ENCODE measurements at regions not wholly inside any gene's neighbourhood (a gene's known extent, or its start where the extent isn't known, plus 50 kb on each side); places are given as distances from the start of the nearest gene placed in this dataset.

DNA sequence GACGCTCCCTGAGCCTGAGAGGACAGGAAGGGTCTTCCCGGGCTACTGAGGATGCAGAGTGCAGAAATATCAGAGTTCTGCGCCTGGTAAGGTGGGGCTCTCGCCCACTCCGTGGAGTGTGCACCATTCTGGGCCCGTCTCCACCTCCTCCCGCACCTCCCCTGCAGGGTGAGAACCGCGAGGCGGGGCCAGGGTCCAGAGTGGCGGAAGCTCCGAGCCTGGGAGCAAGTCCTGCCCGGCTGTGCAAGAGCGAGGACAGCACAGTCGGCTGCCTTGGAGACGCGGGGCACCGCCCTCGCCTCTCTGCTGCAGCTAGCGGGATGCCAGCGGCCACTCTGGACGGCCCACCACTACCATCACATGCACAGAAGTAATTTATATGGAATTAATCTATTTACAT is 2304.4 kb downstream of the PCDH9 start:
- ChIA-PET CTCF (no interaction called here), POLR2A (no interaction called here)
- DNase-seq (ENCODE audit: low read depth, low spot score), result no peak
- TF ChIP-seq, protein P1, sequence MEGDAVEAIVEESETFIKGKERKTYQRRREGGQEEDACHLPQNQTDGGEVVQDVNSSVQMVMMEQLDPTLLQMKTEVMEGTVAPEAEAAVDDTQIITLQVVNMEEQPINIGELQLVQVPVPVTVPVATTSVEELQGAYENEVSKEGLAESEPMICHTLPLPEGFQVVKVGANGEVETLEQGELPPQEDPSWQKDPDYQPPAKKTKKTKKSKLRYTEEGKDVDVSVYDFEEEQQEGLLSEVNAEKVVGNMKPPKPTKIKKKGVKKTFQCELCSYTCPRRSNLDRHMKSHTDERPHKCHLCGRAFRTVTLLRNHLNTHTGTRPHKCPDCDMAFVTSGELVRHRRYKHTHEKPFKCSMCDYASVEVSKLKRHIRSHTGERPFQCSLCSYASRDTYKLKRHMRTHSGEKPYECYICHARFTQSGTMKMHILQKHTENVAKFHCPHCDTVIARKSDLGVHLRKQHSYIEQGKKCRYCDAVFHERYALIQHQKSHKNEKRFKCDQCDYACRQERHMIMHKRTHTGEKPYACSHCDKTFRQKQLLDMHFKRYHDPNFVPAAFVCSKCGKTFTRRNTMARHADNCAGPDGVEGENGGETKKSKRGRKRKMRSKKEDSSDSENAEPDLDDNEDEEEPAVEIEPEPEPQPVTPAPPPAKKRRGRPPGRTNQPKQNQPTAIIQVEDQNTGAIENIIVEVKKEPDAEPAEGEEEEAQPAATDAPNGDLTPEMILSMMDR (IDR thresholded peaks at IDR 0.05; ENCODE audit: insufficient read depth, low read length, missing control alignments), result no peak
- H3K4me3 ChIP-seq (ENCODE audit: low read depth, low read length), result no peak overlapping the region

DNA sequence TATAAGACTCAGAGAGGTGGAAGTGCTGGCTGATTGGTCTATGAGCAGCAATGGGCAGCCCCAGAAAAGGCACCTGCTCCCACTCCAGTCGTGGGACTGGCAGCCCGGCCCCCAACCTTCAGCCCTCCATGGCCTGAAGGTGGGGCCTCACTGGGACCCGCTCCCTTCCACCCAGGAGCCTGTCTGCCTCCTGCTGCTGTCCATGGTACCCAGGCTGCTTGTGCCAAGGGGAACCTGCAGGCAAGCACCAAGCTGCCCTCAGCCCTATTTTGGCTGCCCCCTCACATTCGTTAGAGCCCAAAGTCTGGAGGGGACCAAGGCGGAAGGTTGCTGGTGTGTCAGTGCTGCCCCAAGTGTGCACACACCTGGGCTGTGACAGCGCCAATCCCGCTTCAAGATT is 2304.9 kb downstream of the PCDH9 start:
- ChIA-PET POLR2A (no interaction called here), CTCF (interaction anchor here (1.0 kb wide), 1 partner anchor 13 kb away, joined by 3 read pairs; no protein-coding TSS in a partner anchor)
- no peak for DNase-seq (ENCODE audit: low read depth, low spot score)
- TF ChIP-seq, protein P1 (IDR thresholded peaks at IDR 0.05; ENCODE audit: insufficient read depth, low read length, missing control alignments), result no peak
- no peak overlapping the region for H3K4me3 ChIP-seq (ENCODE audit: low read depth, low read length)

DNA sequence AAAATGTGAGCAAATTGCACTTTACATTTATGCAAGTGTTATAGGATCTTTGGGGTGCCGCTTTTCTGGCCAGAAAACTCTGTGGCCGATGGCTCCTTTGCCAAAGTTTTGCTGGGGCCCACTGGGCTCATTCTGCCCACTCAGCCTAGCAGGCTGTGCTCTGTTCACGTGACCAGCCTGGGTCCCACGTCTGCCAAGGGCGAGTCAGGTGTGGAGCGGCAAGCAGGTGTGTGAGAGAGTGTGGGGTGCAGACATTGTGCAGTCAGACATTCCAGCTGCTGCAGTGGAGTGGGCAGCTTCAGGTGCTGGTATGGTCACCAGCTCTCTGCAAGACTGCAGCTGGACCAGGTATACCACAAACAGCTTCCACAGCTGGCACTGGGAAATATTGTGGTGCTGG is 2305.7 kb downstream of the PCDH9 start:
- DNase-seq (ENCODE audit: low read depth, low spot score), result no peak
- no peak overlapping the region for H3K4me3 ChIP-seq (ENCODE audit: low read depth, low read length)
- CTCF ChIA-PET, result interaction anchor here (1.0 kb wide), 1 partner anchor 12 kb away, joined by 3 read pairs; no protein-coding TSS in a partner anchor
- POLR2A ChIA-PET, result no interaction called here
- TF ChIP-seq, protein P1 (IDR thresholded peaks at IDR 0.05; ENCODE audit: insufficient read depth, low read length, missing control alignments), result no peak

DNA sequence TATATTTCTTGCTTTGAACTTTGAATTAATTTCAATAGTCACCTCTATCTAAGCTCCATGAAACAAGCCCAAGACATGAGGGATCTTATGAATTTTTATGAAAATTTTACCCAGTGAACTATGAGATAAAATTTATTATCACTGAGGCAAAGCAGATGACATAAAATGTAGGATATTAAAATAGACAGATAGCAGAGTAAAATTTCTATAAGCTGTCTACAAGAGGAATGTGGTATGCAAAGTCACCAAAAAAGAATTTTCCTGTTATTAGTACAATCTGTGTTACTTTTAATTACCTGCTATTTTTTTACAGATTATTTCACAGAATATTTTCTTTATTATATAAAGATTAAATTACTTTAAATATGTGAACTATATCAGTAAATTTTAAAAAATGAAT is 2312.6 kb downstream of the PCDH9 start:
- TF ChIP-seq, protein P1 (IDR thresholded peaks at IDR 0.05; ENCODE audit: insufficient read depth, low read length, missing control alignments), result no peak
- POLR2A ChIA-PET, result no interaction called here
- DNase-seq (ENCODE audit: low read depth, low spot score), result no peak
- no peak overlapping the region for H3K4me3 ChIP-seq (ENCODE audit: low read depth, low read length)
- CTCF ChIA-PET, result no interaction called here

DNA sequence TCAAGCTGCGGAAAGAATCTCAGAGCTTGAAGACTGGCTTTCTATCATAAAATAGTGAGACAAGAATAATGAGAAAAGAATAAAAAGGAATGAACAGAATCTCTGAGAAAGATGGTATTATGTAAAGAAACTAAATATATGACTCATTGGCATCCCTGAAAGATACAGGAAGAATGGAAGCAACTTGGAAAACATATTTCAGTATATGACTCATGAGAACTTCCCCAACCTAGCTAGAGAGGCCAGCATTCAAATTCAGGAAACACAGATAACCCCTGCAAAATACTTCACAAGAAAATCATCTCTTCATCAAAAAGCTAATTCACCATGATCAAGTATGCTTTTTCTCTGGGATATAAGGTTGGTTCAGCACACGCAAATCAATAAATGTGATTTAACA is 2318.0 kb downstream of the PCDH9 start:
- ChIA-PET POLR2A (no interaction called here), CTCF (interaction anchor here (1.5 kb wide), 1 partner anchor 13 kb away, joined by 3 read pairs; no protein-coding TSS in a partner anchor)
- no peak overlapping the region for H3K4me3 ChIP-seq (ENCODE audit: low read depth, low read length)
- TF ChIP-seq, protein P1 (IDR thresholded peaks at IDR 0.05; ENCODE audit: insufficient read depth, low read length, missing control alignments), result no peak
- peak; percentile 52 for DNase-seq (ENCODE audit: low read depth, low spot score)

DNA sequence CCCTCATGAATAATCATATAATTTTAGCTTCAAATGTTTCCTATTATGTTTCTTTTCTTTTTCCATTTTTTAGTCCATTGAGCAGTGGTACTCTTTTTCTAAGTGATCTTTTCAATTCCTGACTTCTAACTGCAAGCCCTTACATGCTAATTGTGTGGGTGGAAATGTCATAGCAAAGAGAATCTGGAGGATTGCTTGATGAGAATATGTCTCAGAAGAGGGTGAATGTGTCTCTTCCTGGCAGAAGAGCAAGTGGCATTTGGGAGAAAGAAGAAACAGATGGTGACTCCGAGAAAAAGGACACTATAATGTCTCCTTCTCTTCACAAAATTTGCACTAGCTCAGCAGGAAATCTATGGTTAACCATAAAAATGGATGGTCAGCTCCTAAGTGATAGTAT is 2320.0 kb downstream of the PCDH9 start:
- TF ChIP-seq, protein P1 (IDR thresholded peaks at IDR 0.05; ENCODE audit: insufficient read depth, low read length, missing control alignments), result no peak
- ChIA-PET CTCF (no interaction called here), POLR2A (no interaction called here)
- H3K4me3 ChIP-seq (ENCODE audit: low read depth, low read length), result no peak overlapping the region
- no peak for DNase-seq (ENCODE audit: low read depth, low spot score)
